NCI-H510A (cell line): ENCODE measurements at regions not wholly inside any gene's neighbourhood (a gene's known extent, or its start where the extent isn't known, plus 50 kb on each side); places are given as distances from the start of the nearest gene placed in this dataset.

Source experiments
- DNase-seq: peaks from one replicate; lab custom pipeline; 2025; lab: John Stamatoyannopoulos, UW

GRCh38 chr12:75722714-75723200, 211.3 kb upstream of the KRR1 start:
- DNase-seq: no peak

- DNase-seq: no peak
These were observed 210.4 kb upstream of the KRR1 start for GRCh38 chr12:75721796-75722195.

GRCh38 chr12:75720812-75721641, 209.6 kb upstream of the KRR1 start:
- DNase-seq: no peak

- DNase-seq: no peak
These were observed 206.5 kb upstream of the KRR1 start for GRCh38 chr12:75717902-75718301.

- no peak for DNase-seq
These were observed 205.0 kb upstream of the KRR1 start for GRCh38 chr12:75716291-75717025.

DNA sequence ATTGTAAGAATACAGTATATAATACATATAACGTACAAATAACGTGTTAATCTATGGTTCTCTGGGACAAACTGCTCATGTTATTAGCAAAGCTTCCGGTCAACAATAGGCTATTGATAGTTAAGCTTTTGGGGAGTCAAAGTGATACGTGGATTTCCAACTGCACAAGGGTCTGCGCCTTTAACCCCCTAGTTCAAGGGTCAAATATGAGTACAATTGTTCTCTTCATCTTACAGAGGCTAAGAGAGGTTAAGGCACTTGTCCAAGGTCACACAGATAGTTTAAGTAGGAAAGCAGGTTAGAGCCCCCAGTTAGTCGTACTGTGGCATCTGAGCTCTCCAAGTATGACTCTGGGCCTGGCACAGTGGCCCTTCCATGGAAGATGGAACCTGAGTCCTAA, 204.3 kb upstream of the KRR1 start:
- no peak for DNase-seq

DNA sequence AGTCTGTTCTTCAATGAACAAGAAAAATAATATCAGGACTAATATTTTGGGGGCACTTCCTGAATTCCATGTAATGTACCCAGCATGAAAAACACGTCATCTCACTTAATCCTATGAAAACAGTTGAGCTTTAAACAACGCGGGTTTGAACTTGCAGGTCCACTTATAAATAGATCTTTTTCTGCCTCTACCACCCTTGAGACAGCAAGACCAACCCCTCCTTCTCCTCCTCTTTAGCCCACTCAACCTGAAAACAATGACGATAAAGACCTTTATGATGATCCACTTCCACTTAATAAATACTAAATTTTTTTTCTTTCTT, 203.9 kb upstream of the KRR1 start:
- no peak for DNase-seq

GRCh38 chr12:75714462-75715322, 203.3 kb upstream of the KRR1 start:
- DNase-seq: no peak

DNA sequence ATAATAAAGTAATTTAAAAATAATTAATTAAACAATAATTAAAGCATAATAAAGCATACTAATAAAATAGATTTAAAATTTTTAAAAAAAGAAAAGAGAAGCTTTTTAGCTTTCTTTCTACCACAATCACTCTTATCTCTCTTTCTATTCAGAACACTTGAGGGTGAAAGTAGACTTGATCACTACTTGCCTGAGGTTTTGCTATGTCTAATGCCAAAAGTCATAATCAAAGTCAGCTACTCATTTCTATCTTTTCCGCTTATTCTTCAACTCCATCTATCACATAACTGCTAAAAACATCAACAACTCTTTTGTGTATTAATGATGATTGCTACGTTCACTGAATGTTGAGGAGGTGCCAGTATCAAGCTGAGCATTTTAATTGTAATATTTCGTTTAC, 202.0 kb upstream of the KRR1 start:
- DNase-seq: no peak

GRCh38 chr12:75712223-75712622, 200.8 kb upstream of the KRR1 start:
- DNase-seq: no peak

DNA sequence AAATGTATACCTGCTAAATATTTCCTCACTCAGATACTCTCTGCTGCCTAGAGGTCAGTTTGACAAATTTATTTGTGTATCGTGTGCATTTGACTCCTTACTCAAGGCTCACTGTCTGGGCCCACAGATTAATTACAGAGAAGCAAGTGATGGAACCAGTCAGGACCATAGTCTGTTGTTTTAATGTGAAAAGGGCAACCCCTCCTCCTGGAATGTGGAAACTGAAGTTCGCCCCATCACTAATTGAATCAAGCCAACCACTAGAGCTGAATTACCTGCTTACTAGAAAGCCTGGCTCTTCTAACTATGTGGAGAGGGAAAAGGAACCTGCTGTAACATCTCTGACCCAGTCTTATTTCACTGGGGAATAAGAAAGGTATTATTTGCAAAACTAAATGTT, 199.9 kb upstream of the KRR1 start:
- DNase-seq: no peak

DNA sequence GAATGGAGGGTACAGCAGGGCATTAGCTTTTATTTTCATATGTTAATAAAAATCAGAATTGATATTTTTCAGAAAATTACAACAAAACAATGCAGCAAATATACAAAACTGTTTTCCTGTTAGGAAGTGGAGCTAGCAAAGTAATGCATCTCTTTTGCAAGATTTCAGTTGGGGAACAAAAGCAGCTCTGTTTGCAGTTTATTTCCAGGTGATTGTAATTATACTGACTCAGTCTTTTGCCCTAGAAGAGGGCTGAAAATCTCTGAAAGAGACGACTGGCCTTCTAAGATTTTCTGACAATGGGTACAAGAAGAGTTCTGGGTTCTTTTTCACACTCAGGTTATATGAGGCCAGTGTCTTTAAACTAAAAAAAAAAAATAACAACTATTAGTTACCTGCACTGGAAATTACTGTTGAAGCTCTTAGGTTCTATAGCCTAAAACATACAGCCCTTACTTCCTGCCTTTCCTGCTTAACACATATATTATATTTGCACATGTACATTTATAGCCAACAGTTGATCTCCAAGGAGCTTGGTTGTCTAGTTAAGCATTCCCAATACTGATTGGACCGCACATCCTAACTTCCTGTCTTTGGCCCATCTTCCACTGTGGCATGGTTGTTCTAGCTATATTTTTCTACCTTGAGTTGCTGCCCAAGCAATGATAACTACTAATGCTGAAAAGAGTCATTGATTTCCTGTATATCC, 199.1 kb upstream of the KRR1 start:
- no peak for DNase-seq

GRCh38 chr12:75709503-75709902, 198.1 kb upstream of the KRR1 start:
- DNase-seq: no peak

DNA sequence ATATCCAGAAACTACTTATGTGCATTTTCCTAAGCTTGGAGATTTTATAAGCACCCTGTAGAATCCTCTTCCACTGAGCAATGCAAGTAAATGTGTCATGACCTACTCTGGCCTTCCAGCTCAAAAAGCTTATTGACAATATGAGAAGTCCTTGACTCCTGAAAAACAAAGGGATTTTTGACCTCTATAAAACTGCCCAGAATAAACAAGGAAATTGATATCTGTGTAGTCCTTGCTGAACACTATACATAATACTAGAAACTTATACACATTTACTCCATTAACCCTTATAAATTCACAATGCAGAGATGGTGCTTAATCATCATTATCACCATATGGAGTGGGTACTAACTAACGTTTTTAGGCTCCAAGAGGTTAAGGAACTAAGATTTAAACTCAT, 197.4 kb upstream of the KRR1 start:
- no peak for DNase-seq

DNA sequence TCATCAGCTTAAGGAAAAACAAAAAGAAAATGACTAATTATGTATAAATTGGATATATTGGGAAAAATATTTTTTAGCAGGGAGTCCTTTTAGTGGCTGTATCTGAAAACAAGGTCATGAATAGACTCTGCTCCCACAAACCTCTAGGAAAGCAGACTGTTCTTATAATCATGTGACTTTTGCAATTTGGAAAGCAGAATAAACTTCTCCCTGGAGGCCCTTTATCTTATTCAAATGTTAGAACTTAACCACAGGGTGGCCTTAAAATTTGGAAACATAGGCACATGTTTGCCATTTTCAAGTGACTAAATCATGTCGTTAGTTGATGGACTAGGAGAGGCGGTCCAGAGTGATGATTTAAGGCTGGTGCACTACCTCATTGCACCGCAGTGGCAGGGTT, 196.6 kb upstream of the KRR1 start:
- no peak for DNase-seq

- no peak for DNase-seq
These were observed 195.6 kb upstream of the KRR1 start for GRCh38 chr12:75706786-75707605.

DNA sequence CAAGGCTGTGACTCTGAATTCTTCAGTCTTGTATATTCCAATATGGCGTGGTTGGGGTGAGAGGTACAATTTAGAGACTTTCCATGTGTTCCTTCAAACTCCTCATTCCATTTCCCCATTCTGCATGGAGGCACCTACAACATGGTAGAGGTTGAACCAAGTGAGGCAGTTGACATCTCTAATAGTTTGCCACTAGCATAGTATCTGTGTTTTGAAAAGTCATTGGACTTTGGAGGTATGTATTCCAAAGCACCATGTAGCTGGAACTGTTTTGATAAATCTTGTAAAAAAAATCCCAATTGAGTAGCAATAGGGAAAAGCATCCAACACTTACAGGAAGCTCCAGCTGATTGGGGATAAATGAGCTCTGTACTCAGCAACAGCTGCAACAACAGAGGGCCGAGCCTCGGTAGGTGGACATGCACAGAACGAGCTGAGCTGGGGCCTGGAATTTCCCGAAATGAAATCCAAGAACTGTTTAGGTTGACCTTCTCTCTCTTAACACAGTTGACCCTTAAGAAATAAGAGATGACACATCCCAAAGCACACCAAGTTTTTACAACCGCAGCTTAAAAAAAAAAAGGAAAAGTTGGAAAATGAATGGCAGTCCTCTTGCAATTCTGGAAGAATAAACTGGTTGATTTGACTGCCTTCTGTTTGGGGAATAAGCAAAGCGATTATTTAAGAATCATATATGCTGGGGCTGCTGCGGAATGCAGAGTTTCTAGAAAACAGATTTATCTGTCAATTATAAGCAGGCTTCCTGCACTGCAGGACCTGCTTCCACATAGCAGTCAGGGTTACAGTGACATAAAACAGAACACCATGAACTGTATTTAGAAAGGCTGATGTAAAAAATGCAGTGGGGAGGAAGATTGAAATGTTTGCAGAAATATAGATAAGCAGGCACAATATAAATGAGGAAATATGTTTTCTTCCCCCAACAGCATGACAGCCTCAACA, 194.6 kb upstream of the KRR1 start:
- no peak for DNase-seq

DNA sequence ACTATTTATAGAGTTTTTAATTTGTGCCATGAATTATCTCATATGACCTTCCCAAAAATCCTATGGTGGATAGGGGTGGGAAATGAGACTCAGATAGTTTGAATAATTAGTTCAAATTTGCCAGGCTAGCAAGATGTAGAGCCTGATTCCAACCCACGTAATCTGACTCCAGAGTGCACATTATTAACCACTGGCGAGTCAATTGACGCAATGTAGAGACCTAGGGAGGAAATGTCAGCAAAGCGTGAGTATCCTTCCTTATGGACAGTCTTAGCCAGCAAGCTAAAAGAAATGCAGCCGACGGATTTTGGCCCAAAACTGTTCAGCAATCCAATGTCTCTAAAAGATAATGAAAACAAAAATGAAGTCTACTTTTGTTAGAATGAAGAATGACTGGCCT, 193.3 kb upstream of the KRR1 start:
- no peak for DNase-seq

DNA sequence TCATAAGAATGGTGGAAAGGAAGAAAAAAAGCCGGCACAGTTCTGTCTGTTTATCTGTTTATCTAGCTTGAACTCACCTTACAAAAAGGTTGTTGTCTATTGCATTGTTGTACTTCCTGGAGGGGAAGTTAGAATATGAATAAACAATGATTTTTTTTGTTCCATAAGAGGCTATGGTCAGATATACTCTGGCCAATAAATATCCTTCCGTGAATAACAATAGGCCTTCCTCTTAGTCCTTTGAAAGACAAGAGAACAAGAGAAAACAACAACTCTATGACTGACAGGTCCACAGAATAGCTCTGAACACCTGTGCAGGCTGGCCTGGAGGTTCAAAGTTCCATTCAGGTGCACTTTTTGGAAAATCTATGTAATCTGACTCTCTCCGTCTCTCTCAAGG, 192.8 kb upstream of the KRR1 start:
- DNase-seq: no peak

GRCh38 chr12:75703131-75703530, 191.7 kb upstream of the KRR1 start:
- DNase-seq: no peak
